Ammon's horn (tissue), 1 donor: ENCODE measurements at regions not wholly inside any gene's neighbourhood (a gene's known extent, or its start where the extent isn't known, plus 50 kb on each side); places are given as distances from the start of the nearest gene placed in this dataset.
A peak's percentile ranks its signal among the peaks of the same experiment; 100 is the strongest.
"Not testable (repeated sequence)": the region's sequence is repeated elsewhere in the genome, so short reads cannot be mapped to it uniquely, and the experiment has no call there.

Experiments used
- DNase-seq: peaks from one replicate; pipeline ENCODE4 v3.0.0-alpha.2; 2016; ENCODE audit warnings: low spot score

GRCh38 chr15:91356083-91356482, 256.0 kb downstream of the SV2B start:
- no peak for DNase-seq

- no peak for DNase-seq
Observed at GRCh38 chr15:91357011-91357410, 257.0 kb downstream of the SV2B start.

GRCh38 chr15:91357486-91357885, 257.4 kb downstream of the SV2B start:
- DNase-seq = no peak

GRCh38 chr15:91358405-91358804, 258.3 kb downstream of the SV2B start:
- DNase-seq = no peak

GRCh38 chr15:91361696-91362095, 261.6 kb downstream of the SV2B start:
- DNase-seq = peak; percentile 30

- DNase-seq = no peak
Observed at GRCh38 chr15:91366111-91366510, 266.1 kb downstream of the SV2B start.

GRCh38 chr15:91368611-91369010, 268.6 kb downstream of the SV2B start:
- no peak for DNase-seq

- DNase-seq = no peak
Observed at GRCh38 chr15:91369823-91370222, 269.8 kb downstream of the SV2B start.

- DNase-seq = not testable (repeated sequence)
Observed at GRCh38 chr15:91371345-91371744, 271.3 kb downstream of the SV2B start.

- no peak for DNase-seq
Observed at GRCh38 chr15:91374336-91374735, 274.3 kb downstream of the SV2B start.

GRCh38 chr15:91376038-91376437, 276.0 kb downstream of the SV2B start:
- no peak for DNase-seq

GRCh38 chr15:91380114-91380513, 280.1 kb downstream of the SV2B start:
- no peak for DNase-seq

- no peak for DNase-seq
Observed at GRCh38 chr15:91383532-91383931, 283.5 kb downstream of the SV2B start.

GRCh38 chr15:91384189-91384730, 284.2 kb downstream of the SV2B start:
- DNase-seq = no peak

GRCh38 chr15:91385311-91385710, 285.3 kb downstream of the SV2B start:
- DNase-seq = no peak

GRCh38 chr15:91393186-91393585, 293.1 kb downstream of the SV2B start:
- DNase-seq = no peak

- no peak for DNase-seq
Observed at GRCh38 chr15:91400481-91400880, 300.4 kb downstream of the SV2B start.

- no peak for DNase-seq
Observed at GRCh38 chr15:91407269-91407889, 307.3 kb downstream of the SV2B start.

GRCh38 chr15:91408476-91409076, 308.5 kb downstream of the SV2B start:
- no peak for DNase-seq

GRCh38 chr15:91409387-91409786, 309.3 kb downstream of the SV2B start:
- no peak for DNase-seq

GRCh38 chr15:91411586-91411985, 311.5 kb downstream of the SV2B start:
- DNase-seq = no peak

GRCh38 chr15:91412138-91412928, 312.3 kb downstream of the SV2B start:
- no peak for DNase-seq

- DNase-seq = no peak
Observed at GRCh38 chr15:91413142-91413541, 313.1 kb downstream of the SV2B start.
